ENCODE measurements at regions not wholly inside any gene's neighbourhood (a gene's known extent, or its start where the extent isn't known, plus 50 kb on each side); places are given as distances from the start of the nearest gene placed in this dataset.

DNA sequence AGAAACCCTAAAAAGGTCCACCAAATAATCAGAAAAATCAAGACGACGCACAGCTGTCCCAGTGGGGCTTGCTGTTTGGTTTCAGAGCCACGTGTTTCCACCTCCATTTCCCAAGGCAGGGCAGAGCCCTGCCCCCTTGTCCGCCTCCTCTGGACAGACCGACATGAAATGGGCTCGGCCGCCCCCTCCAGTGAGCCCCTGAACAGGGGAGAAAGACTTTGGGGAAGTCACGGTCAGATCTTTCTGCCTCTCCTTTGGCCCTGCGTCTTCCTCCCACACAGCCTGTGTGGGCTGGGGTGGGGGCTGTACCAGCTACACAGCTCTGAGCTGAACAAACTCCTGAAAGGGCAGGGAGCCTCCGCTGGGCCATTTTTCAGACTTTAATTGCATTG, 230.7 kb downstream of the ENGASE start:
- DNase-seq = no peak

DNA sequence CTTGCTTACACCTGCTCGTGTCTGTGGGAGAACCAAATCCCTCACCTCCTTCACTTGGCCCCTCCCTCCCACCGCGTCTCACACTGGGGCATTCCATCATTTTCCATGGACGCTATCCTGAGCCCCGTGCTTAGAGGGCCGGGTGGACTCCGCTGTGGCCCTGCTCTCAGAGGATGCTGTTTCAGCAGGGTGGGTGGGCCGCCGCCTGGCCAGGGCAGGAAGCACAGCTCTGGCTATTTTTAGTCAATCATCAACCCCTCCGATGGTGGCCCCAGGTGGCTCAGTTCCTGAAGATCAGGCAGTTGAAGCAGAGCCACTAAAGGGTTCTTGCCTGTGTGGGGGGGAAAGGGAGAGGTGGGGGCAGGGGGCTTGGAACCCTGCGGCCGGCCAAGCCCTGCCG, 230.3 kb downstream of the ENGASE start:
- DNase-seq = no peak

DNA sequence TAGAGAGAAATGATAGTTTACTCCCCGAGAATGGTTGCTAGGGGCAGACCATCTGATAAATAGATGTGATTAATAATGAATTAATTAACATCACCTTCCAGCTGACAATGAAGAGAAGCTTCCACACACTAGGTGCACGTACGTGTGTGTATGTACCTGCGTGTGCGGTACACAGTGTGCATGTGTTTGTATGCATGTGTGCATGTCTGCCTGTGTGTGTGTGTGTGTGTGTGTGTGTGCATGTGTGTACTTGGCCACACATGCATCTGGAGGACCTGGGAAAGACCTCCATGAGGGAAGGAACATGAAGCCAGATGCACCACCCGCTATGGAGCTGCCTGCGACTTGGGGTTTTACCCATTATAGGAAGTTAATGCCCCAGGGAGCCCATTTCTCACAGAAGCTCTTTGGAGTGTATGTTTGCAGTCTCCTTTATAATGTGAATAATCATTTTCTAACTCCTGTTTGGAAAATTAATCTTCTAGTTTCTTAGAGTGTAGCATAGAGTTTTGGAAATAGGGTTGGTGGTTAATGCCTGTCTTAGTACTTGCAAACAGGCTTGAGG, 229.1 kb downstream of the ENGASE start:
- DNase-seq = no peak

DNA sequence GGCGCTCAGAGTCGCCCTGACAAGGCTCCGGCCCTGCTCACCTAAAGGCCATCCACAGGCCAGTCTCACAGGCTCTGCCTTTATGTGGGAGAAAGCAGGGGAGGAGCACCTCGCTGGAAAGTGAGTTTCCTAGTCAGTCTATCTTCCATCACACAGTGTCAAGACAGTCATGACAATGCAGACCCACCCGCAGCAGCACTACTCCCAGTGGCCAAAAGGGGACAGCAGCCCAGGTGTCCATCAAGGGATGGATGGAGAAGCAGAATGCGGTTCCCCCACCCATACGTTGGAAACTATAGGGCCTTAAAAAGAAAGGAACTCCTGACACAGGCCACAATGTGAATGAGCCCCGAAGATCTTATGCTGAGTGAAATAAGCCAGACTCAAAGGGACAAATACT, 226.8 kb downstream of the ENGASE start:
- DNase-seq = no peak

DNA sequence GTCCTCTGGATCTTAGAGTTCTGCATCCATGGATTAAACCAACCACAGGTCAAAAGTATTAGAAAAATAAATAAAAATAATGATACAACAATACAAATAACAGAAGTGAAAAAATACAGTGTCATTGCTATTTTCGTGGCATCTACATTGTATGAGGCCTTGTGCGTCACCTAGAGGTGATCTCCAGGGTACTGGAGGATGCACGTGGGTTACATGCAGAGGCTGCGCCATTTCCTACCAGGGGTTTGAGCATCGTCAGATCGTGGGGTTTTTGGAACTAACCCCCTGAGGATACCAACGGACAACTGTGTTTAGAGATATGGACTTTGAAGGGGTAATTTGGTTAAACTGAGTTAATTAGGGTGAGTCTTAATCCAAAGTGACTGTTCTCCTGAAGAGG, 224.7 kb downstream of the ENGASE start:
- no peak for DNase-seq

DNA sequence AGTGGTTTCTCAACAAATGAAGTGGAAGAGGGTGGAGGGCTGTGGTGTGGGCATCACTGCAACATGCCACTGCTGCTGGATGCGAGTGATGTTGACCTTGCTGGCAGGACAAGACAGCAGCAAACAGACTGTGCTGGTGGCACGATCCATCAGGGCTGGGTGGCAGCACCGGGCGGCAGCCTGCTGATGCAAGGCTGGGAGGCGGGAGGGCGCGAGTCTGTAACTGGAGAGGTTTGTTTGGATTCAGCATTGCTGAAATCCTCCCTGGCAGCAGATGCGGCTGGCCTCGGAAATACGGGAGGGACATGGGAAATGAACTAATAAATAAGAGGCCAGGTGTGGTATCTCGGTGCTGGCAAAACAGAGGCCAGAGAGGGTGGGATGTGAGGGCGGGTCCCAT, 224.2 kb downstream of the ENGASE start:
- no peak for DNase-seq

DNA sequence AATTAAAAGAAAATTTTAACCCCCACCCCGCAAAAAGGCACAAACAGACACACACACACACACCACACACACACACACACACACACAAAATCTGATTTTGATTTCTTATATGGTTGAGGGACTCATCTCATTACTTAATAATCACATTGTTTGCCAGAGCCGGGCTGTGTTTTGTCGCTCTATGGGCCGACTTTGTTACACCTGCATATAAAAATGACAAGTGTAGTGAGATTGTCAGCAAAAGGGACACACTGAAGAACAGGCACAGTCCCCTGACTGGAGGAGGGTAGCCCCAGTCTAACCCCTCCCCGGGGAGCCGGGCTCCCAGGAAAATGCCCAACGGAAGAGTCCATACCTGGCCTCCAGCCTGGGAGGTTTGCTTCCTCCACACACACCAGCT, 221.6 kb downstream of the ENGASE start:
- no peak for DNase-seq

DNA sequence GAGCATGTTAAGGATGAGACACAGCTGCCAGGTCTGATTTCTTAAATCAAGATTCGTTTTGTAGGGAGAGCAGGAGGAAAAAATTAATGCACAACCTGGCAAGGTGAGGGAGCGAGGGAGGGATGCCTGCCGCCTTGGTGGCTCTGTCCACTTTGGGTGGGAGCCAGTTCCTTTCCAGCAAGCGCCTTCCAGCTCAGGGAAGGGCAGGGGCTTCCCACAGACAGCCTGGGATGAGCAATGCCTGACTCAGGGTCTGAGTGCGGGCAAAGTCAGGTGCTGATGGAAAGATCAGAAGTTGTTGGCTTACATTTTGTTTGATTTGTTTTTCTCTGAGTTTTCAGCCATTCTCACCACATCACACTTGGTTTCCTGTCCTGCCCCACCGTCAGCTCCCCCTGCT, 220.7 kb downstream of the ENGASE start:
- no peak for DNase-seq

DNA sequence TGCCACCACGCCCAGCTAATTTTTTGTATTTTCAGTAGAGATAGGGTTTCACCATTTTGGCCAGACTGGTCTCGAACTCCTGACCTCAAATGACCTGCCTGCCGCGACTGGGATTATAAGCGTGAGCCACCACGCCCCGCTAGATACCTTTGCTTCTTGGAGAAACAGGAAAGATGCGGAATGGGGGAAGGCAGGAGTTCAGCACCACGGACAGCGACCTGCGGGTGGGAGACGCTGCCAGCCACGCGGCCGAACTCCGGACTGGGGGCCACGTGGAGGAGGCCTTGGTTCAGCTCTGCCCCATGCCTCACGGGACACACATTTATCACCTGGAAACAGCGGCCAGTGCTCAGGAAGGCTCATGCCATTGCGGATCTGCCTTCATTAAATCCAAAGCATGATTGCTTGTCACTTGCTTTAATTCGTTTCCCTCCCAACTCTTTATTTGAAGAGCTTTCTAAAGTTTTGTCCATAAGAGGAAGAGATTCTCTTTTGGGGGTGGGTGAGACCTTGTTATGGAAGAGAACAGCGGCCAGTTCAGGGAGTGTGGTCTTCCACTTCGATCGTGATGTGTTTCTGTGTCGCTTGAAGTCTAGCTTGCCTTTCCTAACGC, 219.9 kb downstream of the ENGASE start:
- peak; percentile 58 for DNase-seq

DNA sequence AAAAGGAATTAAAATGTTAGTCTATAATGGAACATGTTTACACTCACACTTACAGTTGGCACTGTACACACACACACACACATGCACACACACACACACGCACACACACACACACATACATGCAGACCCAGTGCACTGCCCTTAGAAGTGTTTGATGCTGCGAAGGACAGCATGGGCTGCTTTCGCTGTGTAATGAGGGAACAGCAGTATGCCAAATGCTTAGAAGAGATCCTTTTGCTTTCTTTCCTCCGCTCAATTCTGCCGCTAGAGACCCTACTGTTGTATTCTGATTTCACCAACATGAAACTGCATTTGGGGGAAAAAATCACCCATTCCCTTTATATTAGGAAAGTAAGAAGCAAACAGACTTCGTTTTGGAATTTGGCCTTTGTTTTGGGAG, 217.9 kb downstream of the ENGASE start:
- DNase-seq = no peak

DNA sequence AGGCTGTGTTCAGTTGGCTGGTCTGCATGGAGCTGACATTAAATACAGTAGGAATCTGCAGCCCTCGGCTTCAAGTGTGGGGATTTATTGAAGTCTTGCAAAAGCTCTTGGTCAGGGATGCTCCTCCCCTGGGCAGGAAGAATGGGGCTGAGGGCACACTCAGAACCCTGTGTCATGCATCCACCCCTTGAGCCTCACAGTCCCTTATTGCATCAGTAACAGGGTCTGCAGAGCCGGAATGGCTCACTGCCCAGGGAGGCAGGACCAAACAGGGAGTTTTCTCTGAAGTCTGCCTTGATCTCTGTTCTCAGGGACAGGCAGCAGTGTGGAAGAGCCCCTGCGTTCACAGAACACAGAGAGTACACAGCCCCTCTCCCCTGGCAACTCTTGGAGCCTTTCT, 216.8 kb downstream of the ENGASE start:
- DNase-seq = no peak

DNA sequence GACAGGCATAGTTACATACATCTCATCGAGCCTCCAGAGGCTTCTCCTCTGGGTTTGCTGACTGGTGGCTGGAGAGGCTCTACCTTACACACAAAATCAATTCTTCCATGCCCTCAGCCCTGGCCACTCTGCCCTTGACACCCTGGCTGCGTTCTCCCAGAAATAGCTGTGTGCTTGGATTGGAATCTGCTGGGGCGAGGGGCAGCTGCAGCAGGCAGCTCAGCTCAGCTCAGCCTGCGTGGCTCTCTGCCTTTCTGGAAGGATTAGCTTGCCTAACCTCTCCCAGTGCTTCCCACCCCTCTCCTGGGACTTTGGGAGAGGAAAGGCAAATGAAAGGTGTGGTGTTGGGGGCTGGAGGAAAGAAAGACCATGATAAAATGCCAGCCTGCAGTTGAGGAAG, 216.1 kb downstream of the ENGASE start:
- no peak for DNase-seq

DNA sequence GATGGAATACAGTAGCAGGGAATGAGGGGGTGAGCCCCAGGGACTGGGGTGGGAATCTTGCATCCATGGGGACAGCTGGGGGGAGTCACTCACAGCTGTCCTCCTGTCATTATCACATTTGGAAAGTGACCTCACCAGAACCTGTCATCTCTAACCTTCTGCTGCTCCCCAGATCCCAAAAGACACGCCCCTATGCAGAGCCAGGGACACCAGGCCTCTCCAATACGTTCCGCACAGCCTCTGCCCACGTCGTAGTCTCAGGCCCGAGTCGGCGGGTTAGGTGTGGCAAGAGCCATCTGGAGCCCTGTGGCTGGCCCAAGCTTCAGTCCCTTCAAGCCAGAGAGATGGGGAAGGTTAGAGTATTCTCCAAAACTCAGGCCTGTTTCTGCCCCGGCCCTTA, 214.3 kb downstream of the ENGASE start:
- DNase-seq = no peak

DNA sequence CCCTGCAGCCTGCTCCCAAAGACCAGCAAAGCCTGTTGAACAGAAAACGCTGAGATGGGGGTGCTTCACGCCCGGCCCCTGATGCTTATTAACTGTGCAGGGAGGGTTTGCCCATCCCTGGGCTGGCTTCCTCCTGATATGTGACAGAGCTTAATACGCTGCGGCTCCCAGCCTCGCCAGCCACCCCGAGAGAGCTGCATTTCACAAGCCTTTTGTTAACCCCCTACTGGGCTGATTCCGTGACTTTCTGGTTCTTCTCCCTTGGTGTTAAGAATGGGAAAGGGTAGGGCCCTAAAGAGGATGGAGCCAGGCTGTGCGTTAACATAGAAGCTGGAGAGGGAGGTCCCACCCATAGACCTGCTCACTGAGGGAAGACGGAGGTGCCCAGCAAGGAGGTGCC, 211.8 kb downstream of the ENGASE start:
- no peak for DNase-seq

DNA sequence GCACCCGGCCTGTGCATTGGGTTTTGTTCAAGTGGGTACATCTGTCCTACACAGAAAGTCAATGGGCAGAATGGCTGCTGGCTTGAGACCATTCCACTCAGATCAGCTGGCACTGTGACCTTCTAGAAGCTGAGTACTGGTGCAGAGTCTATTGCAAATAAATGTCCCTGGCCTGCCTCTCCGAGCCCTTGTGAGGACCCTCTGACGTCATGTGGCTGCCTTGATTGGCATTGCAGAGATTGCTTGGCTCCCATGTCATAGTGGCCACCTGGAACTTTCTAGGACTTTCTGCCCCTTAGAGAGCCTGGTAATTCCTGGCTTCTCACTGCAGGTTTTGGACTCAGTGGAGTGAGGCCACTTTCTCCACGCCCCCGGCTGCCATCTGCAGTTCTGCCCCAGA, 211.3 kb downstream of the ENGASE start:
- DNase-seq = no peak

DNA sequence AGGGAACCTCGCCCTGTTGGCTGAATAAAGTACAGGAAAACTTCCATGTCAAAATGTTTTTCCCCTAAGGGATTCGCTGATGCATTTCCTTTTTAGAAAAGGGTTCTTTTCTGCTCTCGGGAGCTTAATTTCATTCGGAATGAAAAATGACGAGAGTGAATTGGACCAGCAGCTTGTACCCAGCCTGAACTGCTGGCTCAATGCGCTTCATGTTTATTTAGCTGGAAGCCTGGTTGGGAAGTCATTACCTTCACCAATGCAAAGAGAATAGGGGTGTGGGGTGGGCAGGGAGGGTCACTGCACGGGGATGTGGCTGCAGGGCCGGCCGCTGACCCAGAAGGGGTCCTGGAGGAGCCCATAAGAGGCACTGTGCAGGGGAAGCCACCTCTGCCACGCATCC, 207.7 kb downstream of the ENGASE start:
- DNase-seq = no peak

DNA sequence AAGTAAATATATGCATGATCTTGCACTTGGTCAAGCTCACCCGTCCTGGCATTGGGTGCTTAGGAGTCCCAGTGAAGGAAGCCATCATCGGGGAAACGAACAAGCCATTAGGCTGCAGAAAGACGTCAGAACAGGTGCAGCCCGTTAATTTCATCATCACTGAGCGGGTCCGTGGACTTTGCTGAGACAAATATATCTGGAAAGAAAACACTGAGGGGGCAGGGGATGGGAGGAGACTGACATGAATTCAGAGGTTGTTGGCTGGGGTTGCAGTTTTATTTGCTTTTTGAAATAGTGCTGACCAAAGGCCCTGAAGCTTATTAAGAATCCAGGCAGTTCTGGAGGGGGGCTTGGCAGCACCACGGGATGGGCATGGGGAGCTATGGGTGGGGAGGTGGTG, 207.2 kb downstream of the ENGASE start:
- DNase-seq = no peak

DNA sequence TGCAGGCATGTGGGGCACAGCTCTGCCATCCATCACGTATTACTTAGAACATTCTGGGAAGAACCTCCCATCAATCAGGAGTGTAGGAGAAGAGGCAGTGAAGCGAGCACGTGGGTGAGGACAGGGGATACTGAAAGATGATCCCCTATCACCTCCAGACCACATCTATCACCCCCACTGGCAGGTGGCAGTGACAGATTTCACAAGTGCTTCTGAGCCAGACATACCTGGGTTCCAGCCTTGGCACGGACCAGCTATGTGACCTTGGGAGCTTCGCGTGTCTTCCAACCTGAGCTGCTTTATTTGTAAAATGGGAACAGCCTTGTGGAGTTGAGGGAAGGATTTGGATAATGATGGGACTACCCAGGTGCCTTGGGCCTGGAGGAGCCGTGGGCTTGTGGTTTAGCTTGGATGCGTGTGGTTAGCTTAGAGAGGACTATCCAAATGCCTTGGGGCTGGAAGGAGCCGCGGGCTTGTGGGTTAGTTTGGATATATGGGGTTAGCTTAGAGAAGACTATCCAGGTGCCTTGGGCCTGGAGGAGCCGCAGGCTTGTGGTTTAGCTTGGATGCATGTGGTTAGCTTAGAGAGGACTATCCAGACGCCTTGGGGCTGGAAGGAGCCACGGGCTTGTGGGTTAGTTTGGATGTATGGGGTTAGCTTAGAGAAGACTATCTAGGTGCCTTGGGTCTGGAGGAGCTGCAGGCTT, 206.4 kb downstream of the ENGASE start:
- DNase-seq = no peak

DNA sequence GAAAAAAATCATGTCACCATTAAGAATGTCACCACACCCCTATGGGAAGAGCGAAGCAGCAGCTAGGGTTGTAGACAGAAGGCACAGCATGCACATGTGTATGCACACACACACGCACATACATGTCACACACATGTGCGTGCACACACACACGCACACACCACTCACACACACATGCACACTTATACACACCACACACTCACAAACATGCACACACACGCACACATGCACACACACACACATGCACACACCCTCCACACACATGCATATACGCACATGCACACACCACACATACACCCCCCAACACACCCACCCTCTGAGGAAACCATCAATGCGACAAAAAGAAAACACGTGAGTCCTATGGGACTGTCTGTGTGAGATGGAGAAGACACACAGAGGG, 205.4 kb downstream of the ENGASE start:
- no peak for DNase-seq

DNA sequence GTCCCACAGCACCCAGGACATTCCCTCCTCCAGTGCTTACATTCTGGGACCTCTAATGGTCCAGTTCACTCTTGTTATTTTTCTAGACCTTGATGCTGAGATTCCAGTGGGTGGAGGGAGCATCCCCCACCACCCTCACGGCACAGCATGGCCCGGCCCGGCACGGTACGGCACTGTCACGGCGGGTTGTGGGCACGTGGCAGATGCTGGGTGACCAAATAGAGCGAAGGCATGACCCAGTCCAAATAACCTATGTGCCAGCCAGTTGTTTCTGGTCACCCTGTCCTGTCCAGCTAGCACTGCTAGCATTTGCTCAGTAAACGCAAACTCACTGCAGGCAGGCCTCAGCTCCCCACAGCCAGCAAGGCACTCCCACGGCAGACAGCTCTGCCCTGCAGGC, 204.7 kb downstream of the ENGASE start:
- no peak for DNase-seq

DNA sequence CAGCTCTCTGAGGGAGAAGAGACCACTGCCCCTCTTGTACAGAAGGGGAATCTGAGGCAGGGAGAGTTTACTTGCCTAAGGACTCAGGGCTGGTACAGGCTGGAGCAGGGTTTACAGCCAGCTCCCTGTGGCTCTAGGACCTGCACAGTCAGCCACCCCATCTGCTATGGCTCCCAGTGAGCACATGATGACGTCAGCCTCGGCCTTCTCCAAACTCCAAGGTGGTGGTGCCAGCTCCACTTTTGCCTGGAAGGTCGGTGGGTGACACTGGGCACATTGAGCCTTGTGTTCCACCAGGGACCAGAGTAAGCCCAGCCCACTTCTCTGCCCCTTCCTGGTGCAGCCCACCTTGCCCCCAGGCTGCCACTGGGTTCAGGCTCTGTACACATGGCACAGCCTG, 202.2 kb downstream of the ENGASE start:
- DNase-seq = no peak

DNA sequence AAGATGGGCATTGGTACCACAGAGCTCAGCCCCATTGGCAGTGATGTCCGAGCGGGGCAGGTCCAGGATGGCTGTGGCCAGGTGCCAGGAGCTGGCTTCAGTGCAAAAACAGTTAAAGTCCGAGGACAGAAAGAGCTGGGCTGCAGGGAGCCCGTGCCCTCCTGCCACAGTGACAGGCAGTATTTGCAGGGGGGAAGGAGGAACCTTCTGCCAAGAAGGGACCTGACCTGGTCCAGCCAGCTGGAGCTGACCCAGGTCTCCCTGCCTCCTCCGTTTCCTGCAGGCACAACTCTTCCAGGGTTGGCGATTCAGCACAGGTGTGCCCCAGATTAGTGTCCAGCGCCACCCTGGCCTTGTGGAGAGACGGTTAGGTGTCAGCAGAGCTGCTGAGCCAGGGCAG, 199.0 kb downstream of the ENGASE start:
- DNase-seq = no peak

DNA sequence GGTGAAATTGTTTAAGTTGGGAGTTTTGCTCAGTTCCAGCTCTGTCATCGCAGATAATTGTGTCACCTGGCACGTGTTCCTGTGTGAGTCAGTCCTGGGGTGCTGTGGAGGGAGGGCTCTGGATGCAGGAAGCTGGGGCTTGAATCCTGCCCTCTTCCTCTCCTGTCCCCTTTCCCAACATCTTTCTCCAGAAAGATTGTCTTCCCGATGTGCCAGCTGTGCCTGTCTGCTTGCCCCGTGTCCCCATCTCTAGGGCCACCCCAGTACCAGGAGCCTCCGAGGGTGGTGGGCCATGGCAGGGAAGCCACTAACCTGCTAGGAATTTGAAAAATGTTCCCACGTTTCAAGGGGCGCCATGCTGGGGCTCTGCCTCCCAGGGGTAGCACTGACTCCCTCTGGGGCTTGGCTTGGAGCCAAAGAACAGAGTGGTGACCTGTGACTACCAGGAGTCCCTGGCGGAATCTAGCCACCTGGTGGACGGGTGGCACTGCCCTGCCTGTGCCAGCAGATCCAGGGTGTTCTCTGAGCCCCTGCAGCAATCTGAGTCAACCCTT, 198.1 kb downstream of the ENGASE start:
- DNase-seq = no peak

DNA sequence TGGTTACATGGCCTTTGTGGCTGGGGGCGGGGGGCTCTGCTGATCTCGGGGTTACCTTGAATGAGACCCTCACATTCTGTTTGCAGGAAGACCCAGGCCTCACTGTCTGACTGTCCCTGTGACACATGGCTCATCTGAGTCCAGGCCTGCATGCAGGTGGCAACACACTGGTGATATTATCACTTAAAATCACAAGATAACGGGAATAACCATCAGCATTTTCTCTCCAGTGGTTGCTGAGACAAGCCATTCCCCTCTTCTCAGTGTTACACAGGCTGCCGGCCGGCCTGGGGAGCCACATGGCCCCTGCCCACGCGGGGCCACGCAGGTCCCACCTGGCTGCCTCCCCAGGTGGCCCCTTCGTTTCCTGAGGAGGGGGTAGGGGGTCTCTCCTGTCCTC, 197.6 kb downstream of the ENGASE start:
- no peak for DNase-seq

DNA sequence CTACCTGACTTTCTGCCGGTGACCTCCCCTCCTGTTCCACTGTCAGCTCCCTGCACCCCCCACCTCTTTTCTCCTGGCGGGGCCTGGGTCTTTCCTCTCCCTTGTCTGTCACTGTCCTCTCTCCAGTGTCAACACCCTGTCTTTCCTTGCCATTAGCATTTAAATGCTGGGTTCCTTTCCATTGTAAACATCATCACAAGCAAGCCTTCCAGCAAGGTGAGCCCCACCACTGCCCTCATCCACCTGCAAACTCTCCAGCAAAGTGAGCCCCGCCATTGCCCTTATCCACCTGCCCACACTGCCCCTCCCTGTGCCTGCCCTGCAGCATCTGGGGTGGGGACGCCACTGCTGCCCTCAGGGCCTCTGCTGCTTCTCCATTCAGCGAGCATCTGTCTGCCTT, 195.0 kb downstream of the ENGASE start:
- no peak for DNase-seq
